ENCODE measurements at regions not wholly inside any gene's neighbourhood (a gene's known extent, or its start where the extent isn't known, plus 50 kb on each side); places are given as distances from the start of the nearest gene placed in this dataset.

DNA sequence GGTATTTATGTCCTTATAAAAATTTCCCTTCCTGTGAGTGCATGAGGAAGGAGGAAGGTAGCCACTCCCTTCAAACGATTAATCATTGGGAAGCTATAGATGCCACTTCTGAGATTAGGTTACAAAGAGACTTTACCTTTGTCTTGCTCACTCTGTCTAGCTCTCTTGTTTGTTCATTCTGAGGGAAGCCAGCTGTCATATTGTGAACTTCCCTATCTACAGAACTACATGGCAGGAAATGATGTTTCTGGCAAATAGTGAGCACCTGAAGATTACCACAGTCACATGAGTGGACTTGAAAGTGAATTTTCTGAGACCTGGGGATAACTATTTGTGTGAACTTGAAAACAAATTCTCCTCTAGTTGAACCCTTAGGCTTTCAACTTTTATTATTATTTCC, 776.8 kb downstream of the CCDC85A start:
- TF ChIP-seq POLR2A (IDR thresholded peaks at IDR 0.05; ENCODE audit: low read length) (no peak), GATA1 (IDR thresholded peaks at IDR 0.05; ENCODE audit: low read depth, low read length) (no peak)

All from erythroblast (primary cell).